ENCODE measurements at regions not wholly inside any gene's neighbourhood (a gene's known extent, or its start where the extent isn't known, plus 50 kb on each side); places are given as distances from the start of the nearest gene placed in this dataset.

DNA sequence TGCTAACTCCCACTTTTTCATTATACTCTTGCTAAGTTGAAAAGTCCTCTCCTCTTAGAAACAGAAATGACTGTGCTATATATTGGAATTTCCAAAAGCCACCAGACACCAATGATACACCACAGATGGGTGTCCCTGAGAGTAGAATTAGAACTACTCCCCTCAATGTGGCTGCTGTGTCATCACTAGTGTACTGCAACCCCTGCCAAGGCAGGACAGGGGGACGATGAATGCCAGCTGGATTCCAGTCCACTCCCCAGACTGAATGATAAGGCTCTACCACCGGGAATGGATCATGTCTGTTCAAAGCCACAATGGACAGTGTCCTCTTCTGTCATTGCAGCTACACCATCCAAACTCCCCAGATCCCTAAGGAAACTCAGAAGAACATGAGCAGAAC, 69.7 kb upstream of the EDNRB start:
- no peak for DNase-seq

DNA sequence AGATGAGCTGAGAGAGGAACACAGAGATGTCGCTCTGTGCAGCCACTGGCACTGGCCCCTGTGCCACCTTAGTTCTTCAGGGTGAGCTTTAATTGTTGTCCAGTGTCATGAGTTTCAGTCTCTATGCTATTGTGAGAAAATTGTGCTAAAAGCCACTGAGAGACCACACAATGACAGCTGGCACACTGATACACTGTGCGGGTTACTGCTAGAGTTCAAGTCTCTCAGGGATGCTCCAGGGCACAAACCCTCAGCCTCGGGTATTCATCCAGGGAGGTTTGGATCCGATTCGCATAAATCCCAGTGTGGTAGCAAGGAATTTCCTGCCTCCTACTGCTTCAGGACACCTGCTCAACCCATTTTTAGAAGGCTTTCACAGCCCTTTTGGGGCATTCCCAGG, 68.1 kb upstream of the EDNRB start:
- DNase-seq, result no peak

DNA sequence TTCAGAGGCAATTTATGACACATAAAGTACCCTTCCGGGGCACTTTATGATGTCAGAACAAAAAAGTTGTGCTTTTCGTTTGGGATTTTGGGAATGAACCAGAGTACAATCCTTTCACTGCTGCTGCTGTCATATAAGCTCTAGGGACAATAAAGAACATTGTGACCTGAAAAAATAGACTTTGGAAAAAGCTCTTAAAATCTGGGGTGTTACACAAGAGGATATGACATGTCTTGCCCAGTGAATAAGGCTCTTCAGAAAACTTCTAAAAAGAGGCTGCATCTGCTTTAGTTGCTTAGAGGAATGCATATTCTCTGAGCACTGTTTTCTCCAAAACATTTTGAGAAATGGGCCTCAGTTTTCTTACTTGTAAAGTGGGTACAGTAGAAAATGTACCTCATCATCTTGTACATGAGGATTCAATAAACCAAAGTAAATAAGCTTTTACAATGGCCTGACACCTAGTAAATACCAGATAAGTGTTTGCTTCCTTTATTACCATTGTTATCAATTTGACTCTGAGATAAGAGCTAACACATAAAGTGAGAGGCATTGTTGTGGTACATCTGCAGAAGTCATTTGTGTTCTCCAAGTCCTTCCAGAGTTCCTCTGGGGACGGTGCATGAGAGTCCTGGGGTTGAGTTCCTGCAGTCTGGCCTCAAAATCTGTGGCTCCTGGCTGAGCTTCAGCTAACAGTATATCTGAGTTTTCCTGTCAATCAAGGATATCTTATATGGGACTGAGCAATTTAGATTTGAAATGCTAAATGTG, 67.4 kb upstream of the EDNRB start:
- no peak for DNase-seq

DNA sequence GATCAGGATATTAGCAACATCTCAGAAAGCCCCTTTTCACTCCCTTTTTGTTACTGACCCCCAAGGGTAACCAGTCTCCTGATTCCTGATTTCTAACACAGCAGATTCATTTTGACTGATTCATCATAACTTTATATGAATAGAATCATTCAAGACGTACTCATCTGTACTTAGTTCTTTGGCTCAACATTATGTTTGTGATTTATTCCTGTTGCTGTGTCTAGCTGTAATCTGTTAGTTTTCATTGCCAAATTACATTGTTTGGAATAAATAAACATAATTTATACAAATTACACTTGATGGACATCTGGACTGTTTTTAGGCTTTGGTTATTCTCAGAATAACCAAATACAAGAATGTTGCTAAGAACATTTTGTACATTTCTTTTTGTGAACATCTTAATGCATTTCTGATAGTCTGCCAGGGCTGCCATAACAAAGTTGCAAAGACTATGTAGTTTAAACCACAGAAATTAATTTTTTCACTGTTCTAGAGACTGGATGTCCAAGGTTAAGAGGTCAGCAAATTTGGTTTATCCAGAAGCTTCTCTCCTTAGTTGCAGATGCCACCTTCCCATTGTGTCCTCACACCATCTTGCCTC, 62.8 kb upstream of the EDNRB start:
- DNase-seq, result no peak

DNA sequence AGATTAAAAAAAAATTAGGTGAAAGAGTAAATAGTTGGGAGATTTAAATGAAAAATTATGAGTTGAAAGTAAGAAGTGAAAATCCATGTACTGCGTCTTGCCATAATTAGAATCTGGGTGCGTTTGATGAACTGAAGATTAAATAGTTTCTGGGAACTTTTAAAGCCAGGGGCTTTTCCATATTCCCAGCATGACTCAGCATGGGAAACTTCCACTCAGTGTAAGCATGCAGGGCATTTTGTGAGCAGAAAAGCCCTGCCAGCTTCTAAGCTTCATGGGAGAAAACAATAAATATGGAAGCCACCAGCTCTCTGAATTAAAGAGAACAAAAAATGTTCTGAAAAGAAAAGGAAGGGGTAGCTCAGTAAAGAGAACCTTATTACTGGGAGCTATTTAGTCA, 62.0 kb upstream of the EDNRB start:
- DNase-seq, result no peak

DNA sequence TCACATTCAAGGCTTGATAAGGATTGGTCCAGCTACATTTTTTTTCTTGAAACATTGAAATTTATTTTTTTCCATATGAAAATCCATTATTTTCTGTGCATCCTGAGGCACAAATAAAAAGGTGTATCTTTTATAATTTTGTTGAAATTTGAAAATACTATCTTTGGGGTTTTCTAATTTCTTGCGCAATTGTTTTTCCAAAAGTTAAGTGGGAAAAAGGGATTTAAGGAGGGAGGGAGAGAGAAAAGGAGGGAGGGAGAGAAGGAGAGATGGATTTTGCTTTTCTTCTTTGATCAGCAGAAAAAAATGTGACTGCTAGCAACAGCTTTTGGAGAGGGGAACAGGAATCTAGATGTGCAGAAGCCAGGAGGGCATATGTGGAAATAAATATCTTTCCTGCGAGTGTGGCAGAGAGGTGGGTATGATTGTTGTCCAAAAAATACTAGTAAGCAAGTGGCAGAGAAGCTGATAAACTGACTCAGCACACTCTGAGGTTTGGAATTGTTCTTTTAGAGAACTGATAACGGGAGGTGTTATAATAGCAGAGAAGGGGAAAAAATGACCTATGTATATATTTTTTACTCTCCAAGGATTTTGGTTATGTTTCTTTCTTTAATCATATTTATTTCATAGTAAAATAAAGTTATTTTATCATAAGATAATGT, 61.2 kb upstream of the EDNRB start:
- DNase-seq, result peak; percentile 28

DNA sequence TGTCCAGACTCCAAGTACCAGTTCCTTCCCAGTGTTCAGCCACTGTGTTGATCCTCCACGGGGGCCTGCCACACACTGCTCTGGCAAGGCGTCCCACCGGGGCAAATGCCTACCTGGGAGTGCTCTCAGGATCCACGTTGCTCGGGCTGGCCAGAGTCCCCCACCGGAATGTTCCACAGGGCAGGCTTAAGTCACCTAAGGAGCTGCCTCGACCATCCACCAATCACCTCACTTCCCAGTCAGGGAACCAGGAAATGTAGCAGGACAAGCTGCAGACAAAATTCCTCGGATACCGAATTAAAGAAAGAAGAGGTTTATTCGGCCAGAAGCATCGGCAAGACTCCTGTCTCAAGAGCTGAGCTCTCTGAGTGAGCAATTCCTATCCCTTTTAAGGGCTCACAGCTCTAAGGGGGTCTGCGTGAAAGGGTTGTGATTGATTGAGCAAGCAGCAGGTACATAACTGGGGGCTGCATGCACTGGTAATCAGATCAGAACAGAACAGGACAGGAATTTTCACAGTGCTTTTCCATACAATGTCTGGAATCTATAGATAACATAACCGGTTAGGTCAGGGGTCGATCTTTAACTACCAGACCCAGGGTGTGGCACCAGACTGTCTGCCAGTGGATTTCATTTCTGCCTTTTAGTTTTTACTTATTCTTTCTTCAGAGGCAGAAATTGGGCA, 56.9 kb upstream of the EDNRB start:
- peak; percentile 20 for DNase-seq

DNA sequence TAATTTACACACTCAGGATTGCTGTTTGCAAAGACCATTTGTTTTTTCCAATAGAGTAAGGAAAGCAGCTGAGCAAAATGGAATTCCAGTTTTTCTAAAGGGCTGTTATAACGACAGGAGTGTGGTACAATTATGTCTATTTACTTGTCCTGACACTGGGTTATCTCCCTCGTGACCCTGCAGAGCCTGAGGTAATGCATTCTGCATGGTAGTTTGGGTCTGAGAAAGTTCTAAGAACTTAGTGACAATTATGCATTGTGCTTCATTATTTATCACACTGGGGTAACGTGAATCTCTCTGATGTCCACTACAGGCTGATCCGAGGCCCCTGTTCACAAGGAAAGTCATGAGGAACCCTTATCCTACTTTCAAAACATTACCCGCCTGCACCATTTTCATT, 50.7 kb upstream of the EDNRB start:
- no peak for DNase-seq

Measured in OCI-M1 (cell line).